Suprapubic skin (tissue), 3 donors: ENCODE measurements at regions not wholly inside any gene's neighbourhood (a gene's known extent, or its start where the extent isn't known, plus 50 kb on each side); places are given as distances from the start of the nearest gene placed in this dataset.

Experiments used
- CTCF ChIP-seq, 2 donors: fragments of 200-600 bp in 1 of 2; fragments of 450-650 bp in 1 of 2; sonication (generic) in 1 of 2; IDR thresholded peaks; one replicate each; pipeline ENCODE4 v1.5.1; 2016 to 2019; ENCODE audit warnings: antibody characterized with exemption in 2 of 2, mild to moderate bottlenecking in 1 of 2, moderate library complexity in 1 of 2
- POLR2A ChIP-seq, 2 donors: fragments of 450-650 bp; IDR thresholded peaks; one replicate each; pipeline ENCODE4 v1.6.1; 2017; ENCODE audit warnings: antibody characterized with exemption in 2 of 2, mild to moderate bottlenecking in 2 of 2, moderate library complexity in 2 of 2

- no peak for TF ChIP-seq CTCF (IDR thresholded peaks at IDR 0.05)
- TF ChIP-seq POLR2A (IDR thresholded peaks at IDR 0.05): no peak
These were observed 228.2 kb downstream of the CHRM2 start for GRCh38 chr7:137096607-137097006.
